K562 (cell line): ENCODE measurements at regions not wholly inside any gene's neighbourhood (a gene's known extent, or its start where the extent isn't known, plus 50 kb on each side); places are given as distances from the start of the nearest gene placed in this dataset.
"Not testable (repeated sequence)": the region's sequence is repeated elsewhere in the genome, so short reads cannot be mapped to it uniquely, and the experiment has no call there.

Source experiments
- ATAC-seq: fragments of 200-7000 bp; cut with Tn5 transposase; 3 replicates; pipeline ENCODE4 v1.9.1; 2020; ENCODE audit warnings: moderate library complexity
- BruUV-seq: library from RNA; stranded (reverse); fragments of 400-500 nt; replicated peaks from 2 replicates; lab custom pipeline; 2021; lab: Mats Ljungman, UMichigan
- CTCF ChIA-PET: fragments of 300-600 bp; formaldehyde crosslinking; extraction: SDS; loops from one replicate; lab custom pipeline; 2021; ENCODE audit warnings: low intra/inter-chr PET ratio; lab: Yijun Ruan, JAX
- POLR2A ChIA-PET: fragments of 300-600, 350-650 bp; sonication (Branson Sonifier 250); formaldehyde crosslinking; extraction: SDS; loops from one replicate; lab custom pipeline; 2021; ENCODE audit warnings: antibody characterized with exemption, inconsistent platforms; lab: Yijun Ruan, JAX
- DNase-seq, 4 experiments: peaks; one replicate each; pipeline versions ENCODE4 v3.0.0 to v3.0.0-alpha.2; 2011 to 2018; ENCODE audit warnings: low spot score in 3 of 4, mixed read lengths in 3 of 4; ENCODE audit errors: extremely low read depth in 1 of 4
- FAIRE-seq: peaks from 2 replicates; lab custom pipeline; 2011; peaks lifted over from hg19 to GRCh38; lab: Jason Lieb, UNC
- H2AFZ ChIP-seq: 2 replicates; pipeline ENCODE4 v1.6.0; 2011; ENCODE audit warnings: low read depth, low read length, control low read depth, inconsistent platforms
- H3K27ac ChIP-seq: fragments of 200-600 bp; 3 replicates; pipeline ENCODE4 v1.8.0; 2011; ENCODE audit warnings: low read depth, mild to moderate bottlenecking, control low read depth, inconsistent platforms, low read length, moderate library complexity, mixed read lengths; ENCODE audit errors: extremely low read depth
- H3K27me3 ChIP-seq, 2 experiments: fragments of 300-600 bp in 1 of 2; 2 replicates in 1 of 2; 3 replicates in 1 of 2; pipeline versions ENCODE4 v1.6.0 to v1.8.0; 2011; ENCODE audit warnings: inconsistent platforms in 2 of 2, low read length in 2 of 2, mild to moderate bottlenecking in 1 of 2, mixed read lengths in 1 of 2, moderate library complexity in 1 of 2; ENCODE audit not compliant: control insufficient read depth in 2 of 2, insufficient read depth in 2 of 2
- H3K36me3 ChIP-seq: fragments of 300-600 bp; 3 replicates; pipeline ENCODE4 v1.8.0; 2011; ENCODE audit warnings: mild to moderate bottlenecking, low read length, inconsistent platforms; ENCODE audit not compliant: control insufficient read depth, insufficient read depth
- H3K4me1 ChIP-seq, 2 experiments: fragments of 200-600 bp in 1 of 2; replicated peaks in 1 of 2; 2 replicates in 1 of 2; 3 replicates in 1 of 2; pipeline versions ENCODE4 v1.5.1 to v1.8.0; 2011; ENCODE audit warnings: inconsistent platforms in 2 of 2, low read length in 2 of 2, mild to moderate bottlenecking in 1 of 2, mixed read lengths in 1 of 2, moderate library complexity in 1 of 2; ENCODE audit not compliant: control insufficient read depth in 2 of 2, insufficient read depth in 2 of 2
- H3K4me2 ChIP-seq: 2 replicates; pipeline ENCODE4 v1.6.1; 2011; ENCODE audit warnings: low read length, control low read depth, inconsistent platforms, mixed read lengths; ENCODE audit not compliant: insufficient read depth
- H3K4me3 ChIP-seq: fragments of 200-600 bp; sonication (generic), shearing (Covaris generic); 2 replicates; pipeline ENCODE4 v1.5.1; 2016; ENCODE audit warnings: control low read depth, inconsistent platforms
- H3K79me2 ChIP-seq: fragments of 200-600 bp; 3 replicates; pipeline ENCODE4 v1.8.0; 2011; ENCODE audit warnings: low read length, inconsistent platforms; ENCODE audit not compliant: control insufficient read depth, insufficient read depth
- H3K9ac ChIP-seq, 2 experiments: 2 replicates each; pipeline versions ENCODE4 v1.6.0 to v1.6.1; 2011; ENCODE audit warnings: low read depth in 2 of 2, low read length in 2 of 2, control low read depth in 1 of 2, inconsistent platforms in 1 of 2, mild to moderate bottlenecking in 1 of 2, mixed read lengths in 1 of 2; ENCODE audit not compliant: insufficient read depth in 1 of 2
- H3K9me1 ChIP-seq: one replicate; pipeline ENCODE4 v1.6.0; 2011; ENCODE audit warnings: inconsistent platforms, mild to moderate bottlenecking, low read length, moderate library complexity; ENCODE audit not compliant: control insufficient read depth, insufficient read depth
- H3K9me3 ChIP-seq: replicated peaks from 2 replicates; pipeline ENCODE4 v1.5.1; 2011; ENCODE audit warnings: low read depth, low read length, inconsistent platforms; ENCODE audit not compliant: control insufficient read depth, insufficient read depth
- H4K20me1 ChIP-seq: replicated peaks from 2 replicates; pipeline ENCODE4 v1.6.1; 2011; ENCODE audit warnings: low read length, inconsistent platforms, mixed read lengths; ENCODE audit not compliant: control insufficient read depth, insufficient read depth
- CBFA2T3 ChIP-seq: fragments of 450-650 bp; IDR thresholded peaks from 2 replicates; pipeline ENCODE4 v1.6.1; 2017
- IFI16 ChIP-seq: fragments of 250-450 bp; sonication (Bioruptor Pico); IDR thresholded peaks from 2 replicates; pipeline ENCODE4 v2.1.2; 2022; ENCODE audit warnings: mild to moderate bottlenecking, inconsistent platforms
- JUN ChIP-seq, 2 experiments: sonication (generic) in 1 of 2; formaldehyde crosslinking in 1 of 2; IDR thresholded peaks; 2 replicates each; pipeline versions ENCODE4 v1.6.1 to v1.8.0; 2012 to 2022; ENCODE audit warnings: borderline replicate concordance in 2 of 2, mild to moderate bottlenecking in 2 of 2, improper control_type of control experiment in 1 of 2, low read depth in 1 of 2, low read length in 1 of 2, missing genetic modification reagents in 1 of 2
- RCOR1 ChIP-seq, 2 experiments: IDR thresholded peaks; 2 replicates each; pipeline ENCODE4 v1.6.1; 2012; ENCODE audit warnings: low read depth in 2 of 2, low read length in 2 of 2, borderline replicate concordance in 1 of 2, improper control_type of control experiment in 1 of 2
- TEAD2 ChIP-seq: fragments of 450-650 bp; IDR thresholded peaks from 2 replicates; pipeline ENCODE4 v1.6.1; 2016; ENCODE audit warnings: missing genetic modification characterization, control low read depth, missing compliant biosample characterization
- WGBS: fragments of 100-300 bp; shearing (Covaris generic); methylation state at CpG from one replicate; pipeline ENCODE4 v1.1.6; 2016; ENCODE audit warnings: low coverage, mixed read lengths; ENCODE audit not compliant: insufficient coverage; ENCODE audit errors: missing lambda C conversion rate; 5-methylcytosine and 5-hydroxymethylcytosine counted together
- in situ Hi-C: fragments of 300-500 bp; cut with MboI; formaldehyde crosslinking; loops from 4 replicates; pipeline ENCODE4 v1.15.0; 2018; ENCODE audit warnings: inconsistent platforms, mixed read lengths
- intact Hi-C: fragments of 100-400 bp; cut with micrococcal nuclease; formaldehyde crosslinking; loops from 2 replicates; pipeline ENCODE4 v1.14.2; 2022

DNA sequence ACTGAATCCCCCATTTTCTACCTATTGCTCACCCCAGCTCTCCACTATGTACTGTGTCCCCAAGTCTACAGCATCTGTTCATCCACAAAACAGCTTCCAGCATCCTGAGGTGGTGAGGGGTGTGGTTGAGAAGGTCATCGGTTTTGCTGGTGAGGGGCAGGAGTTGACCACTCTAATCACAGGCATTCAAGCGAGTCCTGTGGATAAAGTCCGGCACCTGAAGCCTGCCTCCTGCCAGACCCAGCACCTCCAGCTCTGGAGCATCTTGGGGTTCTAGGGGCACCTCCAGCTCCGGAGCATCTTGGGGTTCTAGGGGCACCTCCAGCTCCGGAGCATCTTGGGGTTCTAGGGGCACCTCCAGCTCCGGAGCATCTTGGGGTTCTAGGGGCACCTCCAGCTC lies 367.2 kb upstream of the FAT1 start:
- H3K4me1 ChIP-seq, DNase-seq, H3K4me2 ChIP-seq, H3K9me1 ChIP-seq, H3K27ac ChIP-seq, H3K4me3 ChIP-seq, H3K9ac ChIP-seq, in situ Hi-C loops, FAIRE-seq, ATAC-seq, H3K79me2 ChIP-seq, H3K27me3 ChIP-seq, H2AFZ ChIP-seq, intact Hi-C loops, BruUV-seq, H3K36me3 ChIP-seq, CTCF ChIA-PET, H4K20me1 ChIP-seq, H3K9me3 ChIP-seq: not testable (repeated sequence)
- 0% methylated on average over 5 of the region's 6 CpGs for WGBS
- POLR2A ChIA-PET, result interaction anchor here (0.9 kb wide), 1 partner anchor 13 kb away, joined by 3 read pairs; no protein-coding TSS in a partner anchor

DNA sequence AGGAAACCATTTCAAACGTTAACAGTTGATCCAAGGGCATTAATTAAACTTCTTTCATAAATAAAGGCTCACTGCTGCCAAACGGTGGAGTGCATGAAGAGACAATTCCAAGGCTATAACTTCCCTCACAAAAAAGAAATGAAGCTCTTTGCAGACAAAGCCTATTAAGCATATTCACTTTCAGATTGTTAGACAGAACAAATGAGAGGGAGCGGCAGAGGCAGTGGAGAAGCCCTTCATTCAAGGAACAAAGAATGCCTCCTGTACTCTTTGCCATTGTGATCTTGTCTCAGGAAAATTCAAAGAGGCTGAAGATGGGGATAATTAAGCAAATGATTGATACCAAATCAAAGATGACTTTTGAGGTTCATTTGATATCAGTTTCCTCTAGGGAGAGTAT lies 370.5 kb upstream of the FAT1 start:
- BruUV-seq, result no TSS peak
- H3K4me3 ChIP-seq, result no peak overlapping the region
- no peaks in the 10 kb centered on the region for H4K20me1 ChIP-seq
- no peaks in the 10 kb centered on the region for H3K79me2 ChIP-seq
- ChIA-PET CTCF (no interaction called here), POLR2A (no interaction called here)
- no peak for TF ChIP-seq IFI16 (CRISPR knock-in tag)
- no peak for TF ChIP-seq TEAD2 (tag)
- TF ChIP-seq RCOR1 (IDR thresholded peaks at IDR 0.05; ENCODE audit: borderline replicate concordance in 1 of 2, low read depth in 2 of 2, low read length in 2 of 2), result no peak
- TF ChIP-seq JUN (IDR thresholded peaks at IDR 0.05; ENCODE audit: borderline replicate concordance, low read depth, low read length), result no peak
- no peak for TF ChIP-seq JUN (CRISPR knock-in tag; IDR thresholded peaks at IDR 0.05; ENCODE audit: borderline replicate concordance)
- TF ChIP-seq CBFA2T3, result no peak
- H3K36me3 ChIP-seq, result no peaks in the 10 kb centered on the region
- intact Hi-C loops (no loop called here), in situ Hi-C loops (no loop called here)
- H3K9me1 ChIP-seq, result no peaks in the 10 kb centered on the region
- no peak overlapping the region for H2AFZ ChIP-seq
- no peak overlapping the region for H3K27ac ChIP-seq
- peaks cover 0 to 6% of the 10 kb centered on the region in 2 experiments; a peak in 1 of 5 replicates for H3K27me3 ChIP-seq
- no peak overlapping the region for H3K9ac ChIP-seq
- H3K4me1 ChIP-seq, result no peaks in the 10 kb centered on the region
- H3K4me2 ChIP-seq, result no peak overlapping the region
- no peaks in the 10 kb centered on the region for H3K9me3 ChIP-seq
- no peak for ATAC-seq
- 0% methylated on average over 3 of the region's 3 CpGs for WGBS
- FAIRE-seq, result no peak
- no peak for DNase-seq
